ENCODE measurements at regions not wholly inside any gene's neighbourhood (a gene's known extent, or its start where the extent isn't known, plus 50 kb on each side); places are given as distances from the start of the nearest gene placed in this dataset.
"Not testable (repeated sequence)": the region's sequence is repeated elsewhere in the genome, so short reads cannot be mapped to it uniquely, and the experiment has no call there.

DNA sequence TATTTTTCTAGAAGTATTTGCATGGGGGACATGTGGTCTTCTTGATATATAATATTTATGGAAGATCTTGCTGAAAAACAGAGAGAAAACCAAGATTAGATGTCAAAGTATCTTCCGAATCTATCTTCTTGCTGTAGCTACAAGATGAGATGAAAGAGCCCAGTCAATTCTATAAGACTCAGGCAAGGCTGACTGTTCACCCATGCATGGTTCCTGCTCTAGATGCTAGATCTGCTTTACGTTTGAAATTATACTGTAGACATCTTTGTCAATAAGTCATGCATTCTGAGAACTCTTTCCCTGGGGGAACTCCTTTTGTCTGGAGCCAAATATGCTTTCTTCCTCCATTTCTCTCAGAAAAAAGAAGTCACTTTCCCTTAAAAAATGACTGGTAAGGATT lies 1292.0 kb downstream of the XPNPEP1 start:
- no peak for DNase-seq

DNA sequence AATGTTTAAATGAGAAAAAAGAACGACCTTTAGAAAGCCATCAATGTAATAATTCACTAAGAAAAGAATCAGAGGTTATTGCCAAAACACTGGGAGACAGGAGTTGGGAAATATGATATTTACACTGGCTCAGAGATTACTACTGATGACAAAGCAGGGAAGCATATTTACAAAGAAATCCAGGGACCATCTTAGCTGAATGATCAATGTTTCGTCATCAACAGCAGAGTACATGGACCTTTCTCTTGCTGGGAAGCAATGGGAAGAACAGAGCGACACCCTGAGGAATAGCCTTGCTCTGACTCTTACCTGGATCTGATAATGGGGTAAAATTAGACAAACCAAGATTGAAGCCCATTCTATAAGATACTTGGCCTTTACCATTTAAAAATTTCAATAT lies 1293.5 kb downstream of the XPNPEP1 start:
- DNase-seq = no peak

DNA sequence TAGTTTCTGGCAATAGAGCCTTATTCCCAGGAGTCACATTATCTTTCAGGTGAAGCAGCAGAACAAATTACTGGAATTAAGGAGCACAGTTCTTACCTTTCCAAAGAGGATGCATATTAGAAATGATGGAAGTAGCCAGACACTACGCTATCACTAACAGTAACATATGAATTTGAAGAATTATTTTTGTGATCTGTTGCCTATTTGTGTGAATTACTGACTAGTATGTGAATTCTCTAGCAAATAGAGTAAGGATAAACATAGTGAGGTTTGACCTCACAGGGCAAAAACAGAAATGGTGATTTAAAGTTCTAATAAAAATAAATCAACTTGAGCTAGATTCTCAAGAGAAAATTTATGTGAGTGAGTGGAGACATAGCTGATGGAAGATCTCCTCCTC lies 1299.3 kb downstream of the XPNPEP1 start:
- DNase-seq = no peak

DNA sequence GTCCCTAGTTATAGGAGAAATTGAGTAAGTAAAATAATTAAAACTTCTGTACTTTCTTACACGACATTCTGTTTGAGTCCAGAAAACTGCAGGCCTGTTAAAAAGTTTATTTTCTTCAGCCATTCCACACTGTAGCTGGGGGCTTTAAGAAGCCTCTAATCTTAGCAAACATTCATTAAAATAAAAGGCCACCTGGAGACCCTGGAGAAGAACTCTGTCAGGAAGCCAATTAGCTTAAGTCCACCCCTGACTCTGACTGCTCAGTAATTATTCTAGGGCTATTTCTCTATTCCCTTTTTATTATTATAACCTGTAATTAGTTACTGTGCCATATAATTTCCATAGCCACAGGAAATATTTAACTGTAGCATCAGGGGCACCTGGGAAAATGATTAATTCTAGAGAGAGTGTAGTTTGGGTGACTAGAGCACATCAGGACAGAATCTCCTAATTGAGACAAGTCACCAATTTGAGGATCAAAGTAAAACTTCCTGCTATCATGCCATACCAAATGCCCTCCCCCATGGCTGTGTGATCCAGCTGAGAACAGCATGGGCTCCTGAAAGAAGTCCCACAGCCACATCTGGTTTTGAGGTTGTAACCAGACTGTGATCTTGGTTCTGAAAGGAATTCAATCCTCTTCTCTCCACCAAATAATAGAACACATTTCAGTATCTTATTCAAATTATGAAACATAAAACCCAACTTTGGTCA lies 1302.3 kb downstream of the XPNPEP1 start:
- DNase-seq = no peak

DNA sequence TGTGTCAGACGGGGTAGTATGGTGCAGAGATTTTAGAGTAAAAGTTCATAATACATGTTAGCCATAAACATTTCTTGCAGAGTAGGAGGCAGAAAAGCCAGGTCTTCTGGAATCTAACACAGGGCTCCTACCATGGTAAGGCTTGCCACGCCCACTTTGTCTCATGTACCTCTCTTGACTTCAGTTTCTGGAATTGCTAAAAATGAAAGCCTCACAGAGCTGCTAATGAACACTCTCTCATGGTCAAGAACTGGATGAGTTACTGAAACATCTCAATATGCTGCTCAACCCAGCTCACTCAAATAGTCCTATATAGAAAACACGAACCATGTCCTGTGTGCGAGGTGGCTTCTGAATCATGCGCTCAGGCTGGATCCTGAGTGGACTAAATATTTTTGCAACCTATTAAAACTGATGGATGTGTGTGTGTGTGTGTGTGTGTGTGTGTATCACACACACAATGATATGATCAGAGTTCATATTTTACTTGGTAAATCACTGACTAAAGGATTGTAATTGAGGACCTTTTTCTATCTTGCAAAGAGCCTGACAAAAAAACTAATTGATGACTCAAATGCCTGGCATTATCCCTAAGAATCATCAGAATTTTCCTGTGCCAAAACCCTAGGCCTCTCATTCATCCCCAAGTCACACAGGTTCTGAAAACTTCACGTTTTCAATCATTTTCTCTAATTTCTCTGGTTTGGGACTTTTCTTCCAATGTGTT lies 1306.6 kb downstream of the XPNPEP1 start:
- DNase-seq = no peak

DNA sequence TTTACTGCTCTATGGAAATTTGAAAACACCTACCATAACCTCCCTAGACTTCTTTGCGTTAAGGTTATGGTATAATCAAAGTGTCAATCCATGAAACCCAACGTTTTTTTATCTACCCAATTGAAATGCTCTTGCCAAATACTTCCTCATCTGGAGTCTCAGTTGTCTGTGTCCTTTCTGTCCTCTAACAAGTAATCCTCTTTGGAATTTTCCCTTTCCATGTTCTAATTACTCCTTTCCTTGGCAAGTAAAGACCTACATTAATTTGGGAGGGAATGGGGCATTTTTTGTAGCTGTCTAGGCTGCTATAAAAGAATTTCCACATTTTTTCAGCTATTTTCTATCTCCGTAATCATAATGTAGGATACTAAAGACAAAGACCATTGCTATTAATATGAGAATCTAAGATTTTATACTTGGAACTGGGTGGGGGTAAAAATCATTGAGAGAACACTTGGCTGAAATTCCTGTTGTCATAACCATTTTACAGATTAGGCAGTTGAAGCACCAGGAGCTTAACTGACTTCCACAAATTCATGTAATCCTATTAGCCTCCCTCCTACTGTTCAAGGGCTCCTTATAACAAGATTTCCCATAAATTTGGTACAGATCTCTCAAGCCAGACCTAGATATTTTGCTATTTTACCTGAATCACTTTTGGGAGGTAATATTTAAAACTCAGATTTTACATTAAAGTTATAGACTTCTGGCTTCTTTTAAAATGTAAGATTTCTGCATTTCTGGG lies 1307.6 kb downstream of the XPNPEP1 start:
- DNase-seq = no peak

DNA sequence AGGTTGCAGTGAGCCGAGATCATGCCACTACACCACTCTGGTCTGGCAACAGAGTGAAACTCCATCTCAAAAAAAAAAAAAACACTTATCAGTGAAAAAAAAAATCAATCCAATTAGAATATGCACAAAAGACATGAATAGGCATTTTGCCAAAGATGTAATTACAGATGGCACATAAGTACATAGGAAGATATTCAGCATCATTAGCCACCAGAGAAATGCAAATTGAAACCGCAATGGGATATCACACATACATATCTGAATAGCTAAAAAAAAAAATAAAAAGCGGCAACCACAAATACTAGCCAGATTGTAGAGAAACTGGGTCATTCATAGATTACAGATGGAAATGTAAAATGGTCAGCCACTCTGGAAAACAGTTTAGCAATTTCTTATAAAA lies 1310.8 kb downstream of the XPNPEP1 start:
- DNase-seq = no peak

DNA sequence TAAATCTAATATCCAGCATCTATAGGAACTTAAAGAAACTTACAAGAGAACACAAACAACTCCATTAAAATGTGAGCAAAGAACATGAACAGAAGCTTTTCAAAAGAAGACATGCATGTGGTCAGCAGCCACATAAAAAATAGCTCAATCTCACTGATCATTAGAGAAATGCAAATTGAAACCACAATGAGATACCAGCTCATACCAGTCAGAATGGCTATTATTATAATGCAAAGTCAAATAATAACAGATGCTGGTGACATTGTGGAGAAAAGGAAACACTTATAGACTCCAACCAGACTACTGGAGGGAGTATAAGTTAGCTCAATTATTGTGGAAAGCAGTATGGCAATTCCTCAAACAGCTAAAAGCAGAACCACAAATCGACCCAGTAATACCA lies 1314.5 kb downstream of the XPNPEP1 start:
- DNase-seq = no peak

DNA sequence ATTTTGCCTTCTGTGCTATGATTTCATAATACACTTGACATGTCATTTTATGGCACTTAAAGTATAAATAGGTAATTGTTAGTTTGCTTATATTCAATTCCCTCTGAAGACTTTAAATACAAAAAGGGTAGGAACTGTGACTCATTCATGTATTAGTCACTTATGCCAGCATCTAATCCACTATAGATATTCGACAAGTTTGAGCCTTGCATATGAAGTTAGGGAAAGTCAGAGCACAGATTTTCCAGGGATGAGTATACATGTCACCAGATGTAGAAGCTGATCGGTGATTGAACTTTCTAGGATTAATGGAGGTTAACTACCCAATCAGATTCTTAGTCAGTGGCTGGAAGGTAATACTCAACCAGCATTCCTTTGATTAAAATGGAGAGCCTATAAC lies 1321.5 kb downstream of the XPNPEP1 start:
- DNase-seq = no peak

DNA sequence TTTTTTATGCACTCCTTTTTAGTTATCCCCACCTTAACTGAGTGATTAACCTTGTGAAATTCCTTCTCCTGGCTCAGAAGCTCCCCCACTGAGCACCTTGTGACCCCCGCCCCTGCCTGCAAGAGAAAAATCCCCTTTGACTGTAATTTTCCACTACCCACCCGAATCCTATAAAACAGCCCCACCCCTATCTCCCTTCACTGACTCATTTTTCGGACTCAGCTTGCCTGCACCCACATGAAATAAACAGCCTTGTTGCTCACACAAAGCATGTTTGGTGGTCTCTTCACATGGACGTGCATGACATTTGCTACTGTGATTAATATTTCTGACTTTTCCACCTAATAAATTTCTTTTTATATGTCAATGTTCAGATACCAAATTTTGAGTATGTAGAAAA lies 1322.8 kb downstream of the XPNPEP1 start:
- DNase-seq = not testable (repeated sequence)

DNA sequence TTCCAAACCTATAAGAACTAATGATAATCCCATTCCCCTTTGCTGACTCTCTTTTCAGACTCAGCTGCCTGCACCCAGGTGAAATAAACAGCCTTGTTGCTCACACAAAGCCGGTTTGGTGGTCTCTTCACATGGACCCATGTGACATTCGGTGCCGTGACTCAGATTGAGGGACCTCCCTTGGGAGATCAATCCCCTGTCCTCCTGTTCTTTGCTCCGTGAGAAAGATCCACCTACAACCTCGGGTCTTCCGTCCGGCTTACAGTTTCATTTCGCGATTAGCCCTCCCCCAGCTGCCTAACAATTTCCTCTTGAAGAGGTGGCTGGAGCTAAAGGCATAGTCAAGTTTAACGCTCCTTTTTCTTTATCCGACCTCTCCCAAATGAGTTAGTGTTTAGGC lies 1324.0 kb downstream of the XPNPEP1 start:
- not testable (repeated sequence) for DNase-seq

DNA sequence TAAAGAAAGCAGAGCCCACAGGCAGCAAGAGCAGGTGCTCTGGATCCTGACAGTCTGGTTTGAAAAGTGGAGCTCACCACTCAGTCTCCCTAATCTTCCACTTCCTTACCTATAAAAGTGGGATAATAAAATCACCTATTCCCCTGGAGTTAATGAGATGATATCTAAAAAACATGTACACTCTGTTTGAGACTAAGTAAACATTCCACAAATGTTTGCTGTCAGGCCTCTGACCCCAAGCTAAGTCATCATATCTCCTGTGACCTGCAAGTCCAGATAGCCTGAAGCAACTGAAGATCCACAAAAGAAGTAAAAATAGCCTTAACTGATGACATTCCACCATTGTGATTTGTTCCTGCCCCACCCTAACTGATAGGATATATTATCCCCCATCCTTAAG lies 1324.5 kb downstream of the XPNPEP1 start:
- no peak for DNase-seq

DNA sequence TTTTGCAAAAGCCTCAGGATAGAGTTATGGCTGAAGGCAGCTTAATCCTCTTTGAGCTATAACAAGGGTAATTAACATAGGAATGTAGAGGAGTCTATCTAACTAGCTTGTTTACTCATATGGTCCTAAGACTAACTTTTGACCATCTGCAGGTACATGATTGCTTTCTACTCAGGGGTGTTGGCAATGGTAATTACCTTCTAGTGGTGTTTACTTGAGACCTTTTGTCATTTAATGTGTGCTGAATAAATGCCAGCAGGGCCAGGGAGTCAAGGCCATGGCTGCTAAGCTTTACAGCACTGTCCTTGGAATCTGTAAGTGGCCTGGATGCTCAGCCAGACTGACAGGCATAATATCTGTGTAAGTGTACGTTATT lies 1325.0 kb downstream of the XPNPEP1 start:
- no peak for DNase-seq

DNA sequence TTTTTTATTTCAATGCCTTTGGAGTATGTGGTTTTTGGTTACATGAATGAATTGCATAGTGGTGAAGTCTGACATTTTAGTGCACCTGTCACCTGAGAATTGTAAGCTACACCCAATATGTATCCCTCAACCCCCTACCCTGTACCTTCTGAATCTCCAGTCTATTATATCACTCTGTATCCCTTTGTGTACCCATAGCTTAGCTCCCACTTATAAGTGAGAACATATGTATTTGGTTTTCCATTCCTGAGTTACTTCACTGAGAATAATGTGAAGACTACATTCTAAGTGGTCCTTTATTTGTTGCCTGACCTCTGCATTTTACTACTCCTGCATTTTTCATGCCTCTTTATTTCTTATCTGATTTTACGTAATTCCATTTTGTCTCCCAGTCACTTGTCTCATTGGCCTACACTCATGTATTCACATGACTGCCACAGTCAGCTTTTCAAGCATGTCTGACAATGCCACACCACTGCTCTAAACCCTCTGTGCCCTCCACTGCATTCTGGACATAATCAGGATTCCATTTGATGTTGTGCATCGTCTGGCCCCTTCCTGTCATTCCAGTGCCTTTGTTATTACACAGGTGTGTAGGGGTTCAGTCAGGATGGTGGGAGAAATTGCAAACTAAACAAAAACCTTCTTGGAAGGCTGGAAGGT lies 1325.5 kb downstream of the XPNPEP1 start:
- no peak for DNase-seq

DNA sequence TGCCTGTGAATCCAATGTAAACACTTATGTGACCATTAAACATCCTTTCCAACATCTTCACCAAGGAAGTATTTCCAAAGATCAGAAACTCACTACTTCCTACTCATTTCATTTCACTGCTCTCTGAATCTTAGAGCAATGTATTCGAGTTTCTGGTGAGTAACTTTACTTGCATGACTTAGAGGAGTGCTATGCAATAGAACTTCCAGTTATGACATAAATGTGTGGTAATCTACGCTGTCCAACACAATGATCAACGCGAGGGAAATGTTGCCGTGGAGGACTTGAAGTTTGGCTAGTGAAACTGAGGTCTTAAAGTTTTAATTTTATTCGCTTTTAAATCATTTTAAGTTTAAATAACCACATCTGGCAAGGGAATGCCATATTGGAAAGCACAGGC lies 1326.3 kb downstream of the XPNPEP1 start:
- no peak for DNase-seq

DNA sequence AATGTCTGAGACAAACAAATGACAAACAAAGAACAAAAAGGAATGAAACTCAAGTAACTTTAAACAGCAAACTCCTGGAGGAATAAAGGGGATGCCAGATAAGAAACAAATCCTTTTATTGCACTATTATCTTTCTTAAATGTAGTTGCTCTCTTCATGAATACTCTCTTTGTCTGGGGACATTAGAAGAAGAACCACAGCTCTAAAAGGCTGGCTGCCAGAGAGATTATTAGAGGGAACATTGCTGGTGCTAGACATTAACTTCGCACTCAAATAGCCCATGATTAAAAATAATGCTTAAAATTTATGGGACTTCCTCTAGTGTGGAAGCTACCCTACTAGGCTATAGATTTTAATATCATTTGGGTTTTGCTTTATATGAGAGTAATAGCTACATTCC lies 1330.4 kb downstream of the XPNPEP1 start:
- DNase-seq = no peak

DNA sequence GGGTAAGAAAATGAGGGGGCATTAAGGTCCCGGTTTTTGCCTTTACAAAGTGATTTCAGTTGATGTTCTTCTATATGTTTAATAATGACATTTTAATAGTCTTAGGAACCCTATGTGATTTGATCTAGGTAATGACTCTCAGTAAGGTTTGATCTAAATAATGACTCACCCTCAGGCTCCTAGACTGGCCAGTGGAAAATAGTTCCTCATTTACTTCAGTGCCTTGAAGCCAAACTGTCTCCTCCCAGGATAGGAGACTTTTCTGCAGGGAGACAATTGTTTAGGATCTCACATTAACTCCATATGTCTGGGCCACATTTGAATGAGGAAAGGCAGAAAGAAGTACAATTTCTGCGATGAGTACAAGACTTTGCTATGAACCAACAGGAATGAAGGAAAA lies 1331.9 kb downstream of the XPNPEP1 start:
- DNase-seq = no peak

DNA sequence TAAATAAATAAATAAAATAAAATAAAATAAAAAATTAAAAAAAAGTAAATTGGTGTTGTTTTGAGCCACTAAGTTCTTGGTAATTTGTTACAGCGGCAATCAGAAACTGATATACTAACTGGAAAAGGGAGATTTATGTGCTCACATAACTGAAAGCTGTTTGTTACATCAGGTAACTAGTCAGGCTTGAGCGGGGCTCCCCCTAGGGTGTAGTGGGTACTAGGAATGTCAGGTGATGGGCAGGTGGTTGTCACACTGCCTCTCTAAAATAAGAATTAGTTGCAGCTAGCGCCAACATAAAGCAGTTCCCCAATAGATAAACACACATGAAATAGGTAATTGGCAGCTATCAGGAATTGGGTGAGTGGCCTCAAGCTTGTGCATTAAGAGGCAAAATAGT lies 1336.9 kb downstream of the XPNPEP1 start:
- no peak for DNase-seq

DNA sequence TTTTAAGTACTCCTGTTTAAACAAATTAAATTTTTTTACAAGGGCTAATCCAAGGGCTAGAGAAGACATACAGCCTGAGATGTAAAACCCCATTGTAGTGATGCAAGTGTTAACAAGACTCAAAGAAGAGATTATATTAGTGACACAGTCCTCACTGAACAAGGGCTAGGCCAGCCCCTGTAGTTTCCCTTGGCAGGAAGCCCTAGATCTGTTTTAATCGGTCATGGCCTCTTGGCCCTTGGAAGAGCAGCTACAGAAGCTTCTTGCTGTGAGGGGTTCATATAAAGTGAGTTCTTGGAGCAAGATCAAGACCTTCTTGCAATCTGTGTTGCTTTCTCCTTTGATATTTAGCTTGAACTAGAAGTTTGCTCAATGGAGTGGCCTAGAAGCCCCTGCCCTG lies 1339.4 kb downstream of the XPNPEP1 start:
- no peak for DNase-seq

DNA sequence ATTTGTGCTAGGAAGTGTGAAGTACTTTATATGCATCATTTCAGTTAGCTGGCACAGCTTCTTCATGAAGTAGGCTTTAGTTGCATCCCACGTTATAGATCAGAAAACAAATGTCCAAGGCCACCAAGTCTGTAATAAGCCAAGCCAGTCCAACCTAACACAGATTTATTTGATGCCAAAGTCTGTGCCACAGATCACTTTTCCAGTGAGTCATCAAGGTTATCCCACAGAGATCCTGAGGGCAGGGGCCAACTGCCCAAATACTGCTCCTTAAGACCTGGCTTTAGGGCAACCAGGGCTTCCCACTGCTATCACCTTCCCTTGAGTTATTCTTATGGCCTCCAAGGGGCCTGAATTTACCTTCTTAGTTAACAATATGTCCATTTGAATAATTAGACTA lies 1340.4 kb downstream of the XPNPEP1 start:
- no peak for DNase-seq

DNA sequence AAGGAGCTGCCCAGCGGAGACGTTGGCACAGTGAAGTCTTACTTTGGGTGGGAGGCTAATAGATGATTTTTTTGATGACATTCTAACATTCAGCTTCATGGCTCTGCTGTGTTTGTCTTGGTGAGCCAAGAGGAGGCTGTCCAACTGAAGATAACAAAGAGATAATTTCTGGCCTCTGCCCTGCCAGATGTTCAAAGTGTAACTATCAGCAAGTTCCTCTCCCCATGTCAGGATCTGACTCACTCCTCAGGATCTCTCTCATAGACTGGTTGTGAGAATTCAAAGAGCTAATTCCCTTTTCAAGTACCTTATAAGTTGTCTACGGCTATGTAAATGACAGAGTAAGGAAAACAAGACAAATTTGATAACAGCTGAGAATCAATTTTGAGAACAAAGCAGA lies 1340.9 kb downstream of the XPNPEP1 start:
- no peak for DNase-seq

DNA sequence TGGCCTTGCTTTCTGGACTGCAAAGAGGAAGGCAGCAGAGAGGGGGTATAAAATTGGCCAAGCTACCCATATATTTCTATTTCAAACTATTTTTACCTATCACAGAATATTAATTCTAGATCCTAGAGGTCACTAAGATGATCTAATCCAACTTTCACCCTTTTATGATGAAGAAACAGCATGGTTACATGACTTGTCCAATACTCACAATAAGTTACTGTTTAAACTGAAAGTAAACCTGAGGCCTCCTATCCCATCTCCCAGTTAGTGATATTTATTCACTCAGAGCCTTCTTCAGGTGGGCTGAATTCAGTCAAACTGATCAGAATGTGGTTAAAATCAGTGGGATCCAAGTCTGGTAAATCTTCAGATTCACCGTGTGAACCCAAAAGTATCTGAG lies 1345.1 kb downstream of the XPNPEP1 start:
- no peak for DNase-seq

DNA sequence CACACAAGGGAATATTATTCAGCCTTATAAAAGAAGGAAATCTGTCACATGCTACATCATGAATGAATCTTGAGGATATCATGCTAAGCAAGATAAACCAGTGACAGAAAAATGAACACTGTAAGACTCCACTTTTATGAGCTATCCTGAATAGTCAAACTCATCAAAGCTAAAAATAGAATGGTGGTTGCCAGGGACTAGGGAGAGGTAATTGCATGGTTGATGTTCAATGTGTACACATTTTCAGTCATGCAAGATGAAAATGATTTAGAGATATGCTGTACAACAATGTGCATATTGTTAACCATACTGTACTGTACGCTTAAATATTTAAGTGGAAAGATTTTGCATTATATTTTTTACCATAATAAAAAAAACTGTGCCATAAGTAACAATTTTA lies 1349.1 kb downstream of the XPNPEP1 start:
- DNase-seq = no peak

DNA sequence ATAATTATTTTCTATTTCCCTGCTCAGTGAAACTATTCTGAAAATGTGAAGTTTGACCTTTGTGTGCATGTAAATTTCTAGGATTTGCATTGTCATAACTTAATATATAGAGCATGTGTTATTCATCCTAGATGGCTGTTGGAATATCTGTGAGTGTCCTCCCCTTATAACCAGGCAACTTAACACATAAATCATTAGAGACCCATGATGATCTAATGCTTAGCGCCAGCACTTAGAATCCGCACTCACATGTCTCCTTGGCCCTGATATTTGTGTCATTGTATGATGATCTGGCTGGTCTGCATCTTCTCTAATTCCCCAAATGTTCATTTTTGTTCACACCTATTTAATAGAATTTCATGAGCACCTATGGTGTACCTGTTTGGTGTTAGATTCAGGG lies 1354.5 kb downstream of the XPNPEP1 start:
- DNase-seq = no peak
